GM19025 (cell line): ENCODE measurements at regions not wholly inside any gene's neighbourhood (a gene's known extent, or its start where the extent isn't known, plus 50 kb on each side); places are given as distances from the start of the nearest gene placed in this dataset.
"Not testable (repeated sequence)": the region's sequence is repeated elsewhere in the genome, so short reads cannot be mapped to it uniquely, and the experiment has no call there.

ENCODE experiments used
- ATAC-seq: cut with Tn5 transposase; IDR thresholded peaks from one replicate; pipeline ENCODE4 v1.9.1; 2021; ENCODE audit warnings: mild to moderate bottlenecking, low read depth, moderate library complexity; ENCODE audit not compliant: unreplicated experiment

- ATAC-seq: no peak
Observed at GRCh38 chr6:9272671-9273070, 837.3 kb upstream of the SLC35B3 start.

DNA sequence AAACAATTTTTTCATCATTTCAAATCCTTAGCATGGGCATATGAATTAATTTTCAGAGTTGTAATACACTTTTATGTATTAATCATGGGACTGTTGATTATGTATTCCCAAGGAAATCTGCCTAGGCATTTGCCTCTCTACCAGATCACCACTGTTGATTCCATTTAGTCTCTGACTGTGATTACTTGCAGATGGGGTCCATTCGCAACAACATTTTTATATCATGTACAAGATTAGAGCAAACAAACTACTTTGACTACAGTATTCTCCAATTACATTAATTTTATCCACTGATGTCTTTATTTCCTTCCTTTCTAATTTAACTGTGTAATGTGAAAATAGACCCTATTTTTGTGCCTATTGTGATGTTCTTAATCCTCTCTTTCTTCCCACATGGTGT, 831.4 kb upstream of the SLC35B3 start:
- ATAC-seq: no peak

DNA sequence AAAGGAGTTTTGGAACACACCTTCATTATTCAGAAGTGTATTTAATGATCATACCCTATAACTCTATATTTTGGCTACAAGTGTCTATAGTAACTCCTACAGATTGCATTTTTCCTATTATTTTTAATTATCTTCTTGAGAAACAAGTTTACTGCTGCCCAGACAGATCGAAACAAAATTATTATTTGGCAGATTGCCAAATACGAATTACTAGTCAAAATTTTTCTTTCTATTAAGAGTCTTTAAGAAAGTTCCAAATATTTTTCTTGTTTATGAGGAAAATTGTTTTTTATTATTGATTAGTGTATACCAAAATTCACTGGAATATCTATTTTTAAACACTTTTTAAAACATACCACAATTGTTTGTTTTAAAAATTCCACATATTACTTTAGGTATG, 821.9 kb upstream of the SLC35B3 start:
- no peak for ATAC-seq

GRCh38 chr6:9254251-9254650, 818.9 kb upstream of the SLC35B3 start:
- ATAC-seq: no peak

- no peak for ATAC-seq
Observed at GRCh38 chr6:9252799-9253198, 817.5 kb upstream of the SLC35B3 start.

DNA sequence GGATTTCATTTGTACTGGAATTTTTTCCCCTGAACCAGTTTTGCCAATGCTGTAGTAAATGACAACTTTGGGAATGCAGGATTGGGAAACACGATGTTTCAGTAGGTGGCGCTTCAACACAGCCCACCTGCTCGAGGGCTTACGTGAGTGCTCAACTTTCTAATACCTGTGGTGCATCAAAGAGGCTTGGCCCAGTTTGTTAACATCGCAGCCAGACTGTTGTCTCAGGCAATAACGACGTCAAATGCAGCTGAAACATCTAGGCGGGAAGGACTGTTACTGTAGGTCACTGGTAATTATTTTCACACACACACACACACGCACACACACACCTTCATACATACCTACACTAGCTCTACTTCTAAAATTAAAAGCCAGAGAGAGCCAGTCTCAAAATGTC, 815.5 kb upstream of the SLC35B3 start:
- no peak for ATAC-seq

DNA sequence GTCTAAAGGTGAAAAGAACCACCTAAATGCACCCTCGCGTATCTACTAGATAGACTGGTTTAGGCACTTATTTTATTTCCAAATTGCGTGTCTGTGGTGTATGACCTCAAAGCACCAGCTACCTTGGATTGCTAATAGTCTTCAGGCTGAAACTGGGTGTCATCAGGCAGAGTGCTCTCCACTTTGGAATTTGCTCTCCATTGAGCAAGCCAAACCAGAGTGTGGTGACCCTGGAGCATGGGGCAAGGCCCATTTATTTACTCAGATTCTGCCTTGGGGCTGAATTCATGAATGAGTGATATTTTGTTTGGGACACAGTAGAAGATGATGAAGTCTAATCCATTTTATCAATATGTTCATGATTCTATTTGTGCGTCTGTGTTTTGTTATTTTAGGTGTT, 812.8 kb upstream of the SLC35B3 start:
- ATAC-seq: no peak

GRCh38 chr6:9240861-9241260, 805.5 kb upstream of the SLC35B3 start:
- no peak for ATAC-seq

DNA sequence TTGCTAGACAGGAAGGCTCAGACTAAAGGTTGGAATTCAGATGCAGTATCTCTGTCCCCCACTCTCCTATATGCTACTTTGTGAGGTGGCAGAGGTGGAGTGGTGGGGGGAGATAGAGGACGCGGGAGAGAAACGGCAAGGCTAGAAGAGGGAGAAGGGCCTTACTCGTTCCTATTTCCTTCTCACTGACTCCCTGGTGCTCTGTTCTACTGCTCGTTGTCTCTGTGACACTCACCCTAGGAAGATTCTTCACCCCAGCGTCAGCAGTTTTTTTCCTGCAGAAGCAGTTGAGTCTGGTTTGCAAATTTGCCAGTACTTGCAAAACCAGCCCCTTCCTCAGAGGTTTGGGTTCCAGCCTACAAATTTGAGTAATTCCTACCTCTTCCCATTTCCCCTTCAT, 801.1 kb upstream of the SLC35B3 start:
- no peak for ATAC-seq

GRCh38 chr6:9233686-9234085, 798.3 kb upstream of the SLC35B3 start:
- ATAC-seq: no peak

DNA sequence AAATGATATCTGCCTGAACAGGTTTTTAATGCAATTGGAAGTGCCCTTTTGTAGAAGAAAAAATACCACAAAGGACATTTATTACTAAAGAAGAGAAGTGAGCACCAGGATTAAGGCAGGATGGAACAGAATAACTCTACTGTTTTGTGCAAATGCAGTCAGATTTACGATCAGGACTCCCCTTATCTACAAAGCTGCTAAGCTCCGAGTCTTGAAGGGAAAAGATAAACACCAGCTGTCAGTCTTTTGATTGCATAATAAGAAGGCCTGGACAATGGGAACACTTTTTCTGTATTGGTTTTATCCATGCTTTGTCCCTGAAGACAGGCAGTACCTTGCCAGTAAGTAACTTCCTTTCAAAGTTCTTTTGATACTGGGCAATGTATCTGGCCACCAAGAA, 797.9 kb upstream of the SLC35B3 start:
- ATAC-seq: no peak

DNA sequence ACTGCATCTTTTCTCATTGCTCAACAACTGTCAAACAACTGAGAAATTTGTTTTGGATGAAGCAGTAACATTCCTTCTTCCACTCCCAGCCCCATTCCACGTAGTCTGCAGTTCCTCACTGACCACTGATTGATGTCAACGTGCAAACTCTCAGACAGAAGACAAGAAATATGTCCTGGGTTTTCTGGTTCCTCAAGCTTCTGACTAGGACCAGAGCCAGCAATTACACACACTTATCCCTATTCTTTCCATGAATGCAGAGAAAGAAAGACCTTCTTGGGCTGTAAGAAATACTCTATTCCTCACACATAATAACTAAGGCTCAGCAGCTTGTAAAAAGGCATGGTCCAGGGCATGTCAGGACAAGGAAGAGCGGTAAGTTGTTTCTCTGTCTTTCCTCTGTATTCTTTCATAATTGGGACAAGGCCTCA, 790.1 kb upstream of the SLC35B3 start:
- ATAC-seq: no peak

DNA sequence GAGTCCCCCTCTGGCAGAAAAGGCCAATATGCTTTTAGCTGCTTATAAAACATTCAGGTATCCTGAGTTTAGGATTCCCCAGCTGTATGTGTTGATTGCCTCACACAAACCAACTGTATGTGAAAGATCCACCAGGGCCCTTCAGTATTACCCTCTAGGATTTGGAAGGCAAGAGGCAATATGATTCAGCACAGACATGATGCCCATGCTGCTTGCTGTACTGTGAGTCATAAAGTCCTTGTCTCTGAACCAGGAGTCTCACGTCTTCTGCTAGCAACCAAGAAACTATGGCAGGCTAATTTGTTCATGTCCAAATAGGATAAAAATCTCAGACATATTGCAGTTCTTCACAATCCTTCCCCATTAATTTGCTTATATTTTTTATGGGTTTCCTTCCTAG, 789.2 kb upstream of the SLC35B3 start:
- no peak for ATAC-seq

- not testable (repeated sequence) for ATAC-seq
Observed at GRCh38 chr6:9213717-9214116, 778.4 kb upstream of the SLC35B3 start.

DNA sequence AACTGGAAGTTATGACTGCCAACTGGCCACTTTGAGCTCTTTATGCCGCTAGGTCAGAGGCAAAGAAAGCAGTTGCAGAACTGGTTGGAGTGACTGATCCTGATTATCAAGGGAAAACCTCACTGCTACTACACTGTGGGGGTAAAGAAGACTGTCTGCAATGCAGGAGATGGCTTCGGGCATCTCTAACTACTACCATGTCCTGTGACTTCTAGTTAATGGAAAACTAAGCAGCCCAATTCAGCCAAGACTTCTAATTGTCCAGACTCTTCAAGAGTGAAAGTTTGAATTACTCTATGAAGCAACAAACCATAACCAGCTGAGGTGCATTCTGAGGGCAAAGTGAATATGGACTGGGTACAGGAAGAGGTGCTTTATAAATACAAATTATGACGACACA, 773.6 kb upstream of the SLC35B3 start:
- no peak for ATAC-seq

- no peak for ATAC-seq
Observed at GRCh38 chr6:9205645-9206044, 770.3 kb upstream of the SLC35B3 start.

GRCh38 chr6:9204171-9204570, 768.8 kb upstream of the SLC35B3 start:
- no peak for ATAC-seq

GRCh38 chr6:9200712-9201111, 765.4 kb upstream of the SLC35B3 start:
- no peak for ATAC-seq

DNA sequence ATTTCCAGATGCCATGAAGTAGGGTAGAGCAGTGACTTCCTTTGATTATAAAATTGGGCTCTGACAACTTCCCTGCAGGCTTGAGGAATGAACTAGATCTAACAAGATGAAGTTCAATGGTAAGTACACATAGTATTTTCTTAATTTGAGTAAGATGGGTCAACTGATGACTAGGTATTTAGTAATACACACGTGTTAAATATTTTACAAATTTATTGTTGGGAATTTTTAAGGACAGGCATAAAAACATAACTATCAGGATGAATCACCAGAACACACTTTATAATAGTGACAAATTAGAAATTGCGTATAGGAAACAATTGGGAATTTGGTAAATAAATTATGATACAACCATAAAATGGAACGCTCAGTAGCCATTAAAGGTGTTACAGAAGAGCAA, 762.4 kb upstream of the SLC35B3 start:
- ATAC-seq: no peak

GRCh38 chr6:9195322-9195721, 760.0 kb upstream of the SLC35B3 start:
- ATAC-seq: no peak

DNA sequence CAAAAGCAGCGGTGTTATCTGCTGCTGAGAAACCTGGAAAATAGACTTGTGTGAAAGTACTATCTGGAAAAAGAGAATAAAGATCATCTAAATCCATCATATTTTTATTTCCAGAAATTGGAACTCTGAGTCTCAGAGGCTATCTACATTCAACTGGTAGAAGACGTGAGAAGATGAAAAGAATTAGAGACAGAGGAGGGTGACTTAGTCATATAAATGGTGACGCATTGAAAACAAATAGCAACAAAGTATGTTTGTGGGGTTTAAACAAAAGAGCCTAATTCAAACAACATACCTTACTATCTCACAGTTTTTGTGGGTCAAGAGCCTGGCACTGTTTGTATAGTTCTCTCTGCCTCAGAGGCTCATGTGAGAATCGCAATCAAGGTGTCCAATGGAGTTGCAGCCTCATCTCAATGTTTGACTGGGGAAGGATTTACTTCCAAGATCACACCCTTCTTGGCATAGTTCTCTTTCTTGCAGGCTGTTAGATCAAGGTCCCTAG, 757.1 kb upstream of the SLC35B3 start:
- no peak for ATAC-seq

DNA sequence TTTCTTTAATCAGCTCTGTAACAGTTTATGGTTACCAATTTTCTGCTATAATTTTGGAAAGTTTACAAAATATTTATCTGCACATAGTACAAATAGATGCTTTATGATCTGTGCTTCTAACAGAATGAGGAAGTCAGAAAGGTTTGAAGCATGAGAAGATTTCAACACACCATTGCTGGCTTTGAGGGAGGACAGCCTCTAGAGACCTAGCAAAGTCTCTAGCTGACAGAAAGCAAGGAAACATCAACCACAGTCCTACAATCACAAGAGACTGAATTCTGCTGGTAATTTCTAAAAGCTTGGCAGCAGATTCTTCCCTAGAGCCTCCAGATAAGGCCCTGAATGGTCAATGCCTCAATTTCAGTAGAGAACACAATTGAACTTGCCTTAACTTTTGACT, 750.8 kb upstream of the SLC35B3 start:
- no peak for ATAC-seq

GRCh38 chr6:9178071-9178470, 742.7 kb upstream of the SLC35B3 start:
- ATAC-seq: no peak
